OCI-LY1 (cell line): ENCODE measurements at regions not wholly inside any gene's neighbourhood (a gene's known extent, or its start where the extent isn't known, plus 50 kb on each side); places are given as distances from the start of the nearest gene placed in this dataset.

Experiments used
- EZH2 ChIP-seq: fragments of 200-600 bp; sonication (generic), shearing (Covaris generic); IDR thresholded peaks from 2 replicates; pipeline ENCODE4 v1.8.0; 2017; ENCODE audit warnings: borderline replicate concordance, mixed run types, mild to moderate bottlenecking, antibody characterized with exemption, low read length, moderate library complexity, mixed read lengths
- TF ChIP-seq, protein P1 (sequence below): fragments of 200-600 bp; sonication (generic), shearing (Covaris generic); IDR thresholded peaks from 2 replicates; pipeline ENCODE4 v1.5.1; 2017; ENCODE audit warnings: mild to moderate bottlenecking, antibody characterized with exemption, low read length, moderate library complexity, mixed read lengths

DNA sequence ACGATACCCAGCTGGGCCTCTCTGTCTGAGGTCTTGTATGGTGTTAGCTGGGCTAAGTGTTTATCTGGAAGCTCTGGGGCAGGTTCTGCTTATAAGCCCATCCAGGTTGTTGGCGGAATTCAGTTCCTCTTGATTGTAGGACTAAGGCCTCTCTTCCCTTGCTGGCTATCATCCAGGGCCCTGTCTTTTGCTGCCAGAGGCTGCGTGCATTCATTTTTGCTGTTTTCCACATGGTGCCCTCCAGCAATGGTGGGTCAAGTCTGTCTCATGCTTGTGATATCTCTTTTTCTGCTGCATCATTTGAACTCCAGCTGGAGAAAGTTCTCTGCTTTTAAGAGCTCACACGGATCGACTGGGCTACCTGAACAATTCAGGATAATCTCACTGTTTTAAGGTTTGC, 105.7 kb upstream of the ZNF618 start:
- TF ChIP-seq, protein P1, sequence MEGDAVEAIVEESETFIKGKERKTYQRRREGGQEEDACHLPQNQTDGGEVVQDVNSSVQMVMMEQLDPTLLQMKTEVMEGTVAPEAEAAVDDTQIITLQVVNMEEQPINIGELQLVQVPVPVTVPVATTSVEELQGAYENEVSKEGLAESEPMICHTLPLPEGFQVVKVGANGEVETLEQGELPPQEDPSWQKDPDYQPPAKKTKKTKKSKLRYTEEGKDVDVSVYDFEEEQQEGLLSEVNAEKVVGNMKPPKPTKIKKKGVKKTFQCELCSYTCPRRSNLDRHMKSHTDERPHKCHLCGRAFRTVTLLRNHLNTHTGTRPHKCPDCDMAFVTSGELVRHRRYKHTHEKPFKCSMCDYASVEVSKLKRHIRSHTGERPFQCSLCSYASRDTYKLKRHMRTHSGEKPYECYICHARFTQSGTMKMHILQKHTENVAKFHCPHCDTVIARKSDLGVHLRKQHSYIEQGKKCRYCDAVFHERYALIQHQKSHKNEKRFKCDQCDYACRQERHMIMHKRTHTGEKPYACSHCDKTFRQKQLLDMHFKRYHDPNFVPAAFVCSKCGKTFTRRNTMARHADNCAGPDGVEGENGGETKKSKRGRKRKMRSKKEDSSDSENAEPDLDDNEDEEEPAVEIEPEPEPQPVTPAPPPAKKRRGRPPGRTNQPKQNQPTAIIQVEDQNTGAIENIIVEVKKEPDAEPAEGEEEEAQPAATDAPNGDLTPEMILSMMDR = no peak
- no peak for TF ChIP-seq EZH2
